ENCODE measurements at regions not wholly inside any gene's neighbourhood (a gene's known extent, or its start where the extent isn't known, plus 50 kb on each side); places are given as distances from the start of the nearest gene placed in this dataset.

- POLR2A ChIA-PET: no interaction called here
- H2AFZ ChIP-seq (ENCODE audit: low read length): no peak overlapping the region
- CTCF ChIA-PET (ENCODE audit: unreplicated experiment): no interaction called here
Measured at GRCh38 chr16:6266703-6267102, 1065.9 kb upstream of the RBFOX1 start.

GRCh38 chr16:6265968-6266367 is 1066.7 kb upstream of the RBFOX1 start:
- CTCF ChIA-PET (ENCODE audit: unreplicated experiment): no interaction called here
- Histone ChIP-seq H3K4me1 (ENCODE audit: insufficient read depth, low read length, poor library complexity, severe bottlenecking) (no peaks in the 10 kb centered on the region), H3K79me2 (ENCODE audit: insufficient read depth, low read depth, low read length) (no peaks in the 10 kb centered on the region), H4K20me1 (ENCODE audit: insufficient read depth, low read length) (no peaks in the 10 kb centered on the region), H3K4me3 (ENCODE audit: low read depth, low read length, poor library complexity, severe bottlenecking) (no peak overlapping the region), H3K4me2 (ENCODE audit: low read length) (no peak overlapping the region), H2AFZ (ENCODE audit: low read length) (no peak overlapping the region), H3K9me2 (ENCODE audit: insufficient read depth, low read length) (no peaks in the 10 kb centered on the region), H3K9me3 (ENCODE audit: low read length) (no peaks in the 10 kb centered on the region), H3K27ac (ENCODE audit: low read depth, low read length, poor library complexity, severe bottlenecking) (no peak overlapping the region), H3K36me3 (ENCODE audit: insufficient read depth, low read length) (no peaks in the 10 kb centered on the region)
- POLR2A ChIA-PET: no interaction called here
- DNase-seq (ENCODE audit: low spot score): no peak
- BruUV-seq (replicated peaks): no TSS peak
- TF ChIP-seq, protein P1, sequence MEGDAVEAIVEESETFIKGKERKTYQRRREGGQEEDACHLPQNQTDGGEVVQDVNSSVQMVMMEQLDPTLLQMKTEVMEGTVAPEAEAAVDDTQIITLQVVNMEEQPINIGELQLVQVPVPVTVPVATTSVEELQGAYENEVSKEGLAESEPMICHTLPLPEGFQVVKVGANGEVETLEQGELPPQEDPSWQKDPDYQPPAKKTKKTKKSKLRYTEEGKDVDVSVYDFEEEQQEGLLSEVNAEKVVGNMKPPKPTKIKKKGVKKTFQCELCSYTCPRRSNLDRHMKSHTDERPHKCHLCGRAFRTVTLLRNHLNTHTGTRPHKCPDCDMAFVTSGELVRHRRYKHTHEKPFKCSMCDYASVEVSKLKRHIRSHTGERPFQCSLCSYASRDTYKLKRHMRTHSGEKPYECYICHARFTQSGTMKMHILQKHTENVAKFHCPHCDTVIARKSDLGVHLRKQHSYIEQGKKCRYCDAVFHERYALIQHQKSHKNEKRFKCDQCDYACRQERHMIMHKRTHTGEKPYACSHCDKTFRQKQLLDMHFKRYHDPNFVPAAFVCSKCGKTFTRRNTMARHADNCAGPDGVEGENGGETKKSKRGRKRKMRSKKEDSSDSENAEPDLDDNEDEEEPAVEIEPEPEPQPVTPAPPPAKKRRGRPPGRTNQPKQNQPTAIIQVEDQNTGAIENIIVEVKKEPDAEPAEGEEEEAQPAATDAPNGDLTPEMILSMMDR (conservative IDR thresholded peaks at IDR 0.05; ENCODE audit: low read length): no peak
- TF ChIP-seq EZH2phosphoT487 (IDR thresholded peaks at IDR 0.05; ENCODE audit: borderline replicate concordance, low read depth, low read length): no peak
- intact Hi-C loops (cut with micrococcal nuclease; ENCODE audit: unreplicated experiment): no loop called here

More at GRCh38 chr16:6266703-6267102, 1065.9 kb upstream of the RBFOX1 start:
- no peaks in the 10 kb centered on the region for H4K20me1 ChIP-seq (ENCODE audit: insufficient read depth, low read length)
- no peak overlapping the region for H3K4me3 ChIP-seq (ENCODE audit: low read depth, low read length, poor library complexity, severe bottlenecking)
- H3K4me2 ChIP-seq (ENCODE audit: low read length): no peak overlapping the region
- intact Hi-C loops (cut with micrococcal nuclease; ENCODE audit: unreplicated experiment): no loop called here
- TF ChIP-seq, protein P1 (conservative IDR thresholded peaks at IDR 0.05; ENCODE audit: low read length): no peak
- TF ChIP-seq EZH2phosphoT487 (IDR thresholded peaks at IDR 0.05; ENCODE audit: borderline replicate concordance, low read depth, low read length): no peak
- DNase-seq (ENCODE audit: low spot score): no peak
- no peaks in the 10 kb centered on the region for H3K79me2 ChIP-seq (ENCODE audit: insufficient read depth, low read depth, low read length)
- BruUV-seq (replicated peaks): no TSS peak
- no peaks in the 10 kb centered on the region for H3K36me3 ChIP-seq (ENCODE audit: insufficient read depth, low read length)
- no peaks in the 10 kb centered on the region for H3K9me2 ChIP-seq (ENCODE audit: insufficient read depth, low read length)
- H3K9me3 ChIP-seq (ENCODE audit: low read length): no peaks in the 10 kb centered on the region
- H3K4me1 ChIP-seq (ENCODE audit: insufficient read depth, low read length, poor library complexity, severe bottlenecking): no peaks in the 10 kb centered on the region
- H3K27ac ChIP-seq (ENCODE audit: low read depth, low read length, poor library complexity, severe bottlenecking): no peak overlapping the region

- Histone ChIP-seq H3K79me2 (ENCODE audit: insufficient read depth, low read depth, low read length) (no peaks in the 10 kb centered on the region), H2AFZ (ENCODE audit: low read length) (no peak overlapping the region), H3K9me2 (ENCODE audit: insufficient read depth, low read length) (no peaks in the 10 kb centered on the region), H3K36me3 (ENCODE audit: insufficient read depth, low read length) (no peaks in the 10 kb centered on the region), H3K4me1 (ENCODE audit: insufficient read depth, low read length, poor library complexity, severe bottlenecking) (no peaks in the 10 kb centered on the region), H3K9me3 (ENCODE audit: low read length) (no peaks in the 10 kb centered on the region), H3K27ac (ENCODE audit: low read depth, low read length, poor library complexity, severe bottlenecking) (no peak overlapping the region), H3K4me3 (ENCODE audit: low read depth, low read length, poor library complexity, severe bottlenecking) (no peak overlapping the region), H4K20me1 (ENCODE audit: insufficient read depth, low read length) (no peaks in the 10 kb centered on the region), H3K4me2 (ENCODE audit: low read length) (no peak overlapping the region)
- no peak for TF ChIP-seq EZH2phosphoT487 (IDR thresholded peaks at IDR 0.05; ENCODE audit: borderline replicate concordance, low read depth, low read length)
- TF ChIP-seq, protein P1 (conservative IDR thresholded peaks at IDR 0.05; ENCODE audit: low read length): no peak
- intact Hi-C loops (cut with micrococcal nuclease; ENCODE audit: unreplicated experiment): no loop called here
- ChIA-PET CTCF (ENCODE audit: unreplicated experiment) (no interaction called here), POLR2A (no interaction called here)
- no TSS peak for BruUV-seq (replicated peaks)
- no peak for DNase-seq (ENCODE audit: low spot score)
Measured at GRCh38 chr16:6258056-6258455, 1074.6 kb upstream of the RBFOX1 start.
